MM.1S (cell line): ENCODE measurements at regions not wholly inside any gene's neighbourhood (a gene's known extent, or its start where the extent isn't known, plus 50 kb on each side); places are given as distances from the start of the nearest gene placed in this dataset.

ENCODE experiments used
- EZH2 ChIP-seq: fragments of 300-600 bp; sonication (generic); optimal IDR thresholded peaks from 2 replicates; pipeline ENCODE3; 2017; ENCODE audit warnings: low read depth, mild to moderate bottlenecking, antibody characterized with exemption, low read length, mixed read lengths
- EZH2phosphoT487 ChIP-seq: fragments of 300-600 bp; sonication (generic); IDR thresholded peaks from 2 replicates; pipeline ENCODE4 v1.6.1; 2018; ENCODE audit warnings: antibody characterized with exemption, low read length
- TF ChIP-seq, protein P1 (sequence below): fragments of 300-600 bp; sonication (generic); IDR thresholded peaks from 2 replicates; pipeline ENCODE4 v1.5.1; 2016; ENCODE audit warnings: antibody characterized with exemption, low read length, mixed read lengths

DNA sequence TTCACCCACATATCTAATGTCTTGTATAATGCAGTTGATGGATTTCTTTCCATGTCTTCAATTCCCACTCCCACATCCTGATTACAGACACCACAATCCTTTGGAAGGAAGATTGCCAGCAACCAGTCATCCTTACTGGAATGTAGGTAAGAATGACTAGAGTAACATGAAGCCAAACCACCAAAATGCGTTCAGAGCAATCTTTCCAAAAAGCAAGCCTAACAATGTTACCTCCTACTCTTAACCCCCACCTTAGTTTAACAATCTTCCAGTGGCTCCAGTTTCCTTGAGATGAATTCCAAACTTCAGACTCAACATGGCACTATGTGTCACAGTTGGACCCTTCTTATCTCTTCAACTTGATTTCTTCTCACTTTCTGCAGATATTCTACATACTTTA is 685.6 kb downstream of the DOK5 start:
- TF ChIP-seq, protein P1, sequence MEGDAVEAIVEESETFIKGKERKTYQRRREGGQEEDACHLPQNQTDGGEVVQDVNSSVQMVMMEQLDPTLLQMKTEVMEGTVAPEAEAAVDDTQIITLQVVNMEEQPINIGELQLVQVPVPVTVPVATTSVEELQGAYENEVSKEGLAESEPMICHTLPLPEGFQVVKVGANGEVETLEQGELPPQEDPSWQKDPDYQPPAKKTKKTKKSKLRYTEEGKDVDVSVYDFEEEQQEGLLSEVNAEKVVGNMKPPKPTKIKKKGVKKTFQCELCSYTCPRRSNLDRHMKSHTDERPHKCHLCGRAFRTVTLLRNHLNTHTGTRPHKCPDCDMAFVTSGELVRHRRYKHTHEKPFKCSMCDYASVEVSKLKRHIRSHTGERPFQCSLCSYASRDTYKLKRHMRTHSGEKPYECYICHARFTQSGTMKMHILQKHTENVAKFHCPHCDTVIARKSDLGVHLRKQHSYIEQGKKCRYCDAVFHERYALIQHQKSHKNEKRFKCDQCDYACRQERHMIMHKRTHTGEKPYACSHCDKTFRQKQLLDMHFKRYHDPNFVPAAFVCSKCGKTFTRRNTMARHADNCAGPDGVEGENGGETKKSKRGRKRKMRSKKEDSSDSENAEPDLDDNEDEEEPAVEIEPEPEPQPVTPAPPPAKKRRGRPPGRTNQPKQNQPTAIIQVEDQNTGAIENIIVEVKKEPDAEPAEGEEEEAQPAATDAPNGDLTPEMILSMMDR, result no peak
- no peak for TF ChIP-seq EZH2phosphoT487
- no peak for TF ChIP-seq EZH2
